ENCODE measurements at regions not wholly inside any gene's neighbourhood (a gene's known extent, or its start where the extent isn't known, plus 50 kb on each side); places are given as distances from the start of the nearest gene placed in this dataset.

DNA sequence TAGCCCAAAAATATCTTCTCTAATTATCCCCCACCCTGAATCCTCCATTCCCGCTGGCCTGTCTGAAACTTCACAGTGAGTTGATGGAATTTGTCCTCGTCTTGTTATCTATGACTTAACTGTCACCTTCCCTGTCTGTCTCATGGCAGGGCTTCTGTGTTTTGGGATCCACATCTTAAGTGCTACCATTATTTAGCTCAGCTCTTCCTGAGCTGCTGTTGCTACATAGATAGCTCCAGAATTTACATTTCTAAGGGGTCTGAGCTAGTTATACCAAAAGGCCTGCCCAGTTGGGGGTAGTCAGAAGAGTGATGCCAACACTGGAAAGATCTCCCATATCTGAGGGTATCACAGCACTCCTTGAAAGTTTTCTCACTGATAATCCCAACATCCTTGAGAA, 57.0 kb upstream of the CDKN3 start:
- peaks cover 2% of the 10 kb centered on the region for H3K27me3 Mint-ChIP-seq
- no peak for ATAC-seq
- H3K9me3 Mint-ChIP-seq, result no peaks in the 10 kb centered on the region
- no peak overlapping the region for H3K27ac Mint-ChIP-seq
- no peaks in the 10 kb centered on the region for H3K36me3 Mint-ChIP-seq (ENCODE audit: low read depth)
- no peak overlapping the region for H3K4me3 Mint-ChIP-seq
- DNase-seq, result no peak
- H3K4me1 Mint-ChIP-seq, result no peaks in the 10 kb centered on the region

- ATAC-seq, result no peak
- Mint-ChIP-seq H3K27me3 (no peaks in the 10 kb centered on the region), H3K27ac (no peak overlapping the region), H3K4me1 (no peaks in the 10 kb centered on the region), H3K4me3 (no peak overlapping the region), H3K9me3 (no peaks in the 10 kb centered on the region), H3K36me3 (ENCODE audit: low read depth) (no peaks in the 10 kb centered on the region)
- DNase-seq, result no peak
Observed at GRCh38 chr14:54342806-54343205, 54.0 kb upstream of the CDKN3 start.

GRCh38 chr14:54343272-54344121, 53.3 kb upstream of the CDKN3 start:
- no peaks in the 10 kb centered on the region for H3K4me1 Mint-ChIP-seq
- H3K9me3 Mint-ChIP-seq, result no peaks in the 10 kb centered on the region
- DNase-seq (no peak), ATAC-seq (no peak)
- H3K27ac Mint-ChIP-seq, result no peak overlapping the region
- no peak overlapping the region for H3K4me3 Mint-ChIP-seq
- peaks cover 2% of the 10 kb centered on the region for H3K27me3 Mint-ChIP-seq
- no peaks in the 10 kb centered on the region for H3K36me3 Mint-ChIP-seq (ENCODE audit: low read depth)

- peaks cover 12% of the 10 kb centered on the region for H3K27me3 Mint-ChIP-seq
- no peak overlapping the region for H3K4me3 Mint-ChIP-seq
- H3K9me3 Mint-ChIP-seq, result no peaks in the 10 kb centered on the region
- H3K27ac Mint-ChIP-seq, result no peak overlapping the region
- no peaks in the 10 kb centered on the region for H3K4me1 Mint-ChIP-seq
- H3K36me3 Mint-ChIP-seq (ENCODE audit: low read depth), result no peaks in the 10 kb centered on the region
- ATAC-seq (no peak), DNase-seq (no peak)
Observed at GRCh38 chr14:54344445-54344844, 52.4 kb upstream of the CDKN3 start.

DNA sequence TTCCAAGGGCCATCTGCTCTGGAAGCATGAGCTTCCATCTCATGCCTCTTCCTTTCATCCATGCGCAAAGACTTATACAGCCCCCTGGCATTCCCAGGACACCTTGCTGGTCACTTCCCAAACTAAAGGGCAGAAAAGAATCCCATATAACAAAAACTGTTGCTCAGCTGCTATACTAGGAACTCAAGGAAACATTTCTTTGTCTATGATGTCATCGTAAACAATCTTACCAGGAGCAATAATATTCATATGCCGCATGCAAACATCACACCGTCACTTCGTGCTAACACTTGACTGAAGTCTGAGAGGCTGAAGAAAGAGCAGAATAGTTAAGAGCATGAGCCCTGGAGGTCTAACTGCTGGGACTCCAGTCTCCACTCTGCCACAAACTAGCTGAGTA, 50.5 kb upstream of the CDKN3 start:
- no peaks in the 10 kb centered on the region for H3K36me3 Mint-ChIP-seq (ENCODE audit: low read depth)
- no peaks in the 10 kb centered on the region for H3K9me3 Mint-ChIP-seq
- no peaks in the 10 kb centered on the region for H3K4me1 Mint-ChIP-seq
- H3K27me3 Mint-ChIP-seq, result peaks cover 19% of the 10 kb centered on the region
- DNase-seq (no peak), ATAC-seq (no peak)
- H3K4me3 Mint-ChIP-seq, result no peak overlapping the region
- no peak overlapping the region for H3K27ac Mint-ChIP-seq
